Peyer's patch (tissue), 4 donors: ENCODE measurements at regions not wholly inside any gene's neighbourhood (a gene's known extent, or its start where the extent isn't known, plus 50 kb on each side); places are given as distances from the start of the nearest gene placed in this dataset.
"Not testable (repeated sequence)": the region's sequence is repeated elsewhere in the genome, so short reads cannot be mapped to it uniquely, and the experiment has no call there.

Source experiments
- DNase-seq, 3 donors: peaks; one replicate each; pipeline ENCODE4 v3.0.0-alpha.2; 2017 to 2019
- H3K27ac ChIP-seq, 4 donors: fragments of 200-600 bp; sonication (generic); one replicate each; pipeline ENCODE4 v1.5.1; 2016 to 2019
- H3K27me3 ChIP-seq, 2 donors: fragments of 200-600 bp; sonication (generic); one replicate each; pipeline ENCODE4 v1.5.1; 2019
- H3K36me3 ChIP-seq, 3 donors: fragments of 200-600 bp; sonication (generic); one replicate each; pipeline ENCODE4 v1.5.1; 2016 to 2019
- H3K4me1 ChIP-seq, 4 donors: fragments of 200-600 bp; sonication (generic); one replicate each; pipeline ENCODE4 v1.5.1; 2016 to 2019
- H3K4me3 ChIP-seq, 4 donors: fragments of 200-600 bp; sonication (generic); 1 replicate in 3 of 4; 2 replicates in 1 of 4; pipeline ENCODE4 v1.5.1; 2016 to 2019; ENCODE audit warnings: mild to moderate bottlenecking in 1 of 4
- H3K9me3 ChIP-seq, 4 donors: fragments of 200-600 bp; sonication (generic); one replicate each; pipeline ENCODE4 v1.5.1; 2016 to 2019; ENCODE audit warnings: mild to moderate bottlenecking in 1 of 4
- CTCF ChIP-seq, 6 experiments: fragments of 450-650 bp in 4 of 6; fragments of 200-600 bp in 2 of 6; sonication (generic) in 1 of 6; IDR thresholded peaks; one replicate each; pipeline ENCODE4 v1.5.1; 2017 to 2019; ENCODE audit warnings: antibody characterized with exemption in 6 of 6, mild to moderate bottlenecking in 3 of 6, moderate library complexity in 1 of 6
- POLR2A ChIP-seq, 2 donors: fragments of 450-650 bp; IDR thresholded peaks; one replicate each; pipeline ENCODE4 v1.5.1; 2017; ENCODE audit warnings: antibody characterized with exemption in 2 of 2, mild to moderate bottlenecking in 2 of 2, moderate library complexity in 2 of 2

GRCh38 chr3:140883428-140884040 is 58.1 kb upstream of the SLC25A36 start:
- Histone ChIP-seq H3K9me3 (no peaks in the 10 kb centered on the region), H3K27me3 (no peaks in the 10 kb centered on the region), H3K4me1 (no peaks in the 10 kb centered on the region), H3K27ac (no peak overlapping the region), H3K36me3 (no peaks in the 10 kb centered on the region), H3K4me3 (no peak overlapping the region)
- no peak for TF ChIP-seq POLR2A (IDR thresholded peaks at IDR 0.05)
- TF ChIP-seq CTCF (IDR thresholded peaks at IDR 0.05): no peak
- DNase-seq: no peak

DNA sequence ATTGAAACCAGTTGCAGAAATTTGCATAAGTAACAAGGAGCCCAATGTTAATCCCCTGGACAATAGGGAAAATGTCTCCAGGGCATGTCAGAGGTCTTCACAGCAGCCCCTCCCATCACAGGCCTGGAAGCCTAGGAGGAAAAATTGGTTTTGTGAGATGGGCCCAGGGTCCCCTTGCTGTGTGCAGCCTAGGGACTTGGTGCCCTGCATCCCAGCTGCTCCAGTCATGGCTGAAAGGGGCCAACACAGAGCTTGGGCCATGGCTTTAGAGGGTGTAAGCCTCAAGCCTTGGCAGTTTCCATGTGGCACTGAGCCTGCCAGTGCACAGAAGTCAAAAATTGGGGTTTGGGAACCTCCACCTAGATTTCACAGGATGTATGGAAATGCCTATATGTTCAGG is 55.9 kb upstream of the SLC25A36 start:
- not testable (repeated sequence) for DNase-seq, H3K4me1 ChIP-seq, H3K4me3 ChIP-seq, H3K27me3 ChIP-seq, H3K9me3 ChIP-seq, H3K36me3 ChIP-seq, H3K27ac ChIP-seq
